G401.6 (cell line): ENCODE measurements at regions not wholly inside any gene's neighbourhood (a gene's known extent, or its start where the extent isn't known, plus 50 kb on each side); places are given as distances from the start of the nearest gene placed in this dataset.
"Not testable (repeated sequence)": the region's sequence is repeated elsewhere in the genome, so short reads cannot be mapped to it uniquely, and the experiment has no call there.

Experiments
- FAIRE-seq: peaks from 2 replicates; lab custom pipeline; 2012; peaks lifted over from hg19 to GRCh38; lab: Jason Lieb, UNC

- no peak for FAIRE-seq
Measured at GRCh38 chr12:18794000-18794399, 56.1 kb downstream of the CAPZA3 start.

- no peak for FAIRE-seq
Measured at GRCh38 chr12:18797604-18798003, 59.7 kb downstream of the CAPZA3 start.

GRCh38 chr12:18798535-18799361, 60.8 kb downstream of the CAPZA3 start:
- no peak for FAIRE-seq

GRCh38 chr12:18799561-18799960, 61.6 kb downstream of the CAPZA3 start:
- FAIRE-seq = no peak

GRCh38 chr12:18805516-18806248, 67.8 kb downstream of the CAPZA3 start:
- FAIRE-seq = no peak

GRCh38 chr12:18807714-18808113, 69.8 kb downstream of the CAPZA3 start:
- no peak for FAIRE-seq

GRCh38 chr12:18808221-18808620, 70.3 kb downstream of the CAPZA3 start:
- no peak for FAIRE-seq

GRCh38 chr12:18810537-18811253, 72.8 kb downstream of the CAPZA3 start:
- FAIRE-seq = no peak

- no peak for FAIRE-seq
Measured at GRCh38 chr12:18811273-18811672, 73.4 kb downstream of the CAPZA3 start.

GRCh38 chr12:18813753-18814152, 75.8 kb downstream of the CAPZA3 start:
- FAIRE-seq = no peak

- FAIRE-seq = no peak
Measured at GRCh38 chr12:18818579-18819268, 80.8 kb downstream of the CAPZA3 start.

GRCh38 chr12:18819484-18819883, 81.6 kb downstream of the CAPZA3 start:
- no peak for FAIRE-seq

GRCh38 chr12:18823461-18823860, 85.5 kb downstream of the CAPZA3 start:
- FAIRE-seq = no peak

- no peak for FAIRE-seq
Measured at GRCh38 chr12:18824287-18824686, 86.4 kb downstream of the CAPZA3 start.

GRCh38 chr12:18825138-18825537, 87.2 kb downstream of the CAPZA3 start:
- no peak for FAIRE-seq

- no peak for FAIRE-seq
Measured at GRCh38 chr12:18827913-18828312, 90.0 kb downstream of the CAPZA3 start.

GRCh38 chr12:18828483-18828882, 90.6 kb downstream of the CAPZA3 start:
- no peak for FAIRE-seq

- no peak for FAIRE-seq
Measured at GRCh38 chr12:18828987-18829386, 91.1 kb downstream of the CAPZA3 start.

- FAIRE-seq = not testable (repeated sequence)
Measured at GRCh38 chr12:18832932-18833331, 95.0 kb downstream of the CAPZA3 start.

- no peak for FAIRE-seq
Measured at GRCh38 chr12:18837025-18837424, 99.1 kb downstream of the CAPZA3 start.

GRCh38 chr12:18837505-18837904, 99.6 kb downstream of the CAPZA3 start:
- no peak for FAIRE-seq

- not testable (repeated sequence) for FAIRE-seq
Measured at GRCh38 chr12:18840997-18841396, 103.1 kb downstream of the CAPZA3 start.
